ENCODE measurements at regions not wholly inside any gene's neighbourhood (a gene's known extent, or its start where the extent isn't known, plus 50 kb on each side); places are given as distances from the start of the nearest gene placed in this dataset.

DNA sequence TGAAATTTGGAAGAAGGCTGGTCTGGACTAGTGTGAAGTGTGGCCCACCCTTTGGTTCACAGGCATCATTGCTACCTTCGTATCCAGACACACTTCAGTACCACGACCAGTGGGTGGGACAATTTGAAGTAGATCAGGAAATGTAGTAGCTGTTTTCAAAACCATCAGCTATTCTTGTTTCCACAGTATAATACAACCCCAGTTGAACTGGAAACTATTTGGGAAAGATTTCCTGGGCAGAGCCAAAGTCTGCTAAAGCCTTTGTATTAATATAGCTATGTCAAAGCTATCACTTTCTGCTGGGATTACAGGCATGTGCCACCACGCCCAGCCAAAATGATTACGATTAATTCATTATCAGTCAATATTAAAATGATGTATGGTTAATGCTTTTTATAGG, 298.8 kb upstream of the RASGRP1 start:
- H4K5ac ChIP-seq (ENCODE audit: insufficient read length, low read depth, low read length) = no peak overlapping the region
- H3K18ac ChIP-seq (ENCODE audit: extremely low read depth, low read length) = no peak overlapping the region
- no peak overlapping the region for H2BK5ac ChIP-seq (ENCODE audit: low read depth, low read length)
- H2BK120ac ChIP-seq (replicated peaks; ENCODE audit: low read depth, low read length) = no peak overlapping the region
- POLR2A ChIA-PET (ENCODE audit: partially characterized antibody) = interaction anchor here (1.2 kb wide), 1 partner anchor 10 kb away, joined by 3 read pairs; no protein-coding TSS in a partner anchor
- no peaks in the 10 kb centered on the region for H3K4me1 ChIP-seq (replicated peaks in 1 of 4; ENCODE audit: control insufficient read depth in 3 of 4, insufficient read depth in 4 of 4, low read length in 3 of 4)
- no peak overlapping the region for H3K4ac ChIP-seq (replicated peaks; ENCODE audit: insufficient read length, low read depth, low read length)
- no peaks in the 10 kb centered on the region for H4K20me1 ChIP-seq (replicated peaks in 1 of 2; ENCODE audit: control insufficient read depth in 1 of 2, insufficient read depth in 2 of 2, low read length in 2 of 2)
- H3K9ac ChIP-seq (replicated peaks in 1 of 4; ENCODE audit: extremely low read depth in 1 of 4, low read depth in 3 of 4, low read length in 3 of 4) = no peak overlapping the region
- FAIRE-seq (no peak), DNase-seq (ENCODE audit: low read depth in 1 of 2, low spot score in 2 of 2) (no peak)
- no peak overlapping the region for H3K4me2 ChIP-seq (ENCODE audit: insufficient read depth in 1 of 2, low read depth in 2 of 2, low read length in 2 of 2)
- H3K9me3 ChIP-seq (ENCODE audit: insufficient read depth in 2 of 2, low read depth in 1 of 2, low read length in 1 of 2) = no peaks in the 10 kb centered on the region
- H3K79me2 ChIP-seq (ENCODE audit: control insufficient read depth in 1 of 2, insufficient read depth in 2 of 2, low read length in 2 of 2) = no peaks in the 10 kb centered on the region
- H3K23me2 ChIP-seq (ENCODE audit: low read depth, low read length) = no peaks in the 10 kb centered on the region
- no peaks in the 10 kb centered on the region for H3K36me3 ChIP-seq (ENCODE audit: control insufficient read depth in 2 of 4, insufficient read depth in 4 of 4, low read length in 3 of 4)
- 91% methylated on average over 4 of the region's 4 CpGs; no CpG with 5 or more reads in 1 of the 2 experiments for WGBS, 2 experiments (ENCODE audit: extremely low coverage in 1 of 2, insufficient coverage in 1 of 2, insufficient read length in 1 of 2, insufficient replicate concordance in 2 of 2, low coverage in 1 of 2, low lambda C conversion rate in 2 of 2, missing lambda C conversion rate in 1 of 2)
- H3K4me3 ChIP-seq (ENCODE audit: extremely low read depth in 1 of 4, insufficient read depth in 2 of 4, low read depth in 3 of 4, low read length in 4 of 4) = no peak overlapping the region
- no peak overlapping the region for H3K56ac ChIP-seq (replicated peaks; ENCODE audit: insufficient read length, low read depth, low read length)
- H3K27ac ChIP-seq (ENCODE audit: low read depth, low read length) = no peak overlapping the region
- no peak overlapping the region for H2BK20ac ChIP-seq (ENCODE audit: low read length)
- no peak overlapping the region for H3K23ac ChIP-seq (ENCODE audit: insufficient read length)
- no peak overlapping the region for H3K14ac ChIP-seq (ENCODE audit: insufficient read length)
- no peak overlapping the region for H2BK15ac ChIP-seq (ENCODE audit: low read length)
- CTCF ChIA-PET (ENCODE audit: partially characterized antibody) = interaction anchor here (1.0 to 3.3 kb wide), 9 partner anchors 9 to 423 kb away, joined by 3 to 22 read pairs (median 3); no protein-coding TSS in a partner anchor
- no peak overlapping the region for H4K91ac ChIP-seq (replicated peaks; ENCODE audit: insufficient read length, low read length)
- no peak overlapping the region for H2AK5ac ChIP-seq (ENCODE audit: low read depth, low read length)
- no peak overlapping the region for H2BK12ac ChIP-seq (ENCODE audit: low read depth, low read length)
- H3K27me3 ChIP-seq (replicated peaks in 1 of 4; ENCODE audit: control insufficient read depth in 3 of 4, extremely low read depth in 1 of 4, insufficient read depth in 3 of 4, low read length in 3 of 4) = no peaks in the 10 kb centered on the region
- H4K8ac ChIP-seq (ENCODE audit: extremely low read depth, insufficient read depth, low read length) = no peak overlapping the region
- H3K79me1 ChIP-seq (ENCODE audit: low read depth, low read length) = no peaks in the 10 kb centered on the region
- no peak overlapping the region for H2AFZ ChIP-seq (ENCODE audit: low read length)
- TF ChIP-seq, protein P1, sequence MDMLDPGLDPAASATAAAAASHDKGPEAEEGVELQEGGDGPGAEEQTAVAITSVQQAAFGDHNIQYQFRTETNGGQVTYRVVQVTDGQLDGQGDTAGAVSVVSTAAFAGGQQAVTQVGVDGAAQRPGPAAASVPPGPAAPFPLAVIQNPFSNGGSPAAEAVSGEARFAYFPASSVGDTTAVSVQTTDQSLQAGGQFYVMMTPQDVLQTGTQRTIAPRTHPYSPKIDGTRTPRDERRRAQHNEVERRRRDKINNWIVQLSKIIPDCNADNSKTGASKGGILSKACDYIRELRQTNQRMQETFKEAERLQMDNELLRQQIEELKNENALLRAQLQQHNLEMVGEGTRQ (IDR thresholded peaks at IDR 0.05; ENCODE audit: low read length) = no peak
- TF ChIP-seq KDM4A (IDR thresholded peaks at IDR 0.05; ENCODE audit: low read depth, low read length, severe bottlenecking) (no peak), RBBP5 (IDR thresholded peaks at IDR 0.05; ENCODE audit: borderline replicate concordance, low read depth, low read length) (no peak), EGR1 (IDR thresholded peaks at IDR 0.05; ENCODE audit: borderline replicate concordance, low read depth, low read length) (no peak), HDAC2 (IDR thresholded peaks at IDR 0.05; ENCODE audit: borderline replicate concordance in 1 of 2, low read depth in 2 of 2, low read length in 2 of 2) (no peak), MAFK (IDR thresholded peaks at IDR 0.05; ENCODE audit: low read depth, low read length) (no peak), CREB1 (IDR thresholded peaks at IDR 0.05) (no peak), HDAC6 (IDR thresholded peaks at IDR 0.05; ENCODE audit: low read depth, low read length) (no peak), RNF2 (IDR thresholded peaks at IDR 0.05; ENCODE audit: borderline replicate concordance, low read depth, low read length, missing control alignments, poor library complexity, severe bottlenecking) (no peak), SRF (IDR thresholded peaks at IDR 0.05; ENCODE audit: low read depth, low read length) (no peak), BRCA1 (IDR thresholded peaks at IDR 0.05; ENCODE audit: low read depth, low read length) (no peak), YY1 (IDR thresholded peaks at IDR 0.05; ENCODE audit: low read depth, low read length) (no peak), SP4 (IDR thresholded peaks at IDR 0.05; ENCODE audit: low read length) (no peak)
